GM12878 (cell line): ENCODE measurements at regions not wholly inside any gene's neighbourhood (a gene's known extent, or its start where the extent isn't known, plus 50 kb on each side); places are given as distances from the start of the nearest gene placed in this dataset.

Experiments used
- ATAC-seq: fragments of 200-7000 bp; cut with Tn5 transposase; 3 replicates; pipeline ENCODE4 v1.9.1; 2020; ENCODE audit warnings: mild to moderate bottlenecking, moderate library complexity
- BruUV-seq: library from RNA; stranded (reverse); fragments of 400-500 nt; replicated peaks from 2 replicates; lab custom pipeline; 2021; lab: Mats Ljungman, UMichigan
- CTCF ChIA-PET: fragments of 300-600 bp; sonication (Branson Sonifier 250); formaldehyde crosslinking; extraction: SDS; loops from one replicate; lab custom pipeline; 2021; ENCODE audit warnings: inconsistent platforms; lab: Yijun Ruan, JAX
- POLR2A ChIA-PET: fragments of 350-600 bp; formaldehyde crosslinking; extraction: SDS; loops from one replicate; lab custom pipeline; 2021; ENCODE audit warnings: inconsistent platforms; lab: Charles Lee
- RAD21 ChIA-PET: fragments of 300-600 bp; sonication (Branson Sonifier 250); formaldehyde crosslinking; loops from one replicate; lab custom pipeline; 2023; ENCODE audit warnings: antibody characterized with exemption; ENCODE audit not compliant: unreplicated experiment; lab: Charles Lee
- SMC1A ChIA-PET: fragments of 300-600 bp; sonication (Branson Sonifier 250); formaldehyde crosslinking; loops from one replicate; lab custom pipeline; 2023; ENCODE audit not compliant: unreplicated experiment, uncharacterized antibody; lab: Charles Lee
- DNase-seq: peaks from one replicate; pipeline ENCODE4 v3.0.0-alpha.2; 2011; ENCODE audit warnings: low read depth, low spot score
- FAIRE-seq: peaks from 3 replicates; lab custom pipeline; 2011; peaks lifted over from hg19 to GRCh38; lab: Jason Lieb, UNC
- H2AFZ ChIP-seq: 2 replicates; pipeline ENCODE4 v1.6.0; 2011; ENCODE audit warnings: low read depth, low read length, control low read depth; ENCODE audit not compliant: control insufficient read depth
- H3K27ac ChIP-seq: 2 replicates; pipeline ENCODE4 v1.5.1; 2011; ENCODE audit warnings: control low read depth; ENCODE audit not compliant: control insufficient read depth, insufficient read depth
- H3K27me3 ChIP-seq, 2 experiments: replicated peaks in 1 of 2; 2 replicates each; pipeline versions ENCODE4 v1.6.0 to v1.6.1; 2011; ENCODE audit warnings: low read length in 1 of 2; ENCODE audit not compliant: control insufficient read depth in 2 of 2, insufficient read depth in 2 of 2
- H3K36me3 ChIP-seq, 2 experiments: 2 replicates each; pipeline ENCODE4 v1.5.1; 2011; ENCODE audit warnings: low read length in 1 of 2; ENCODE audit not compliant: control insufficient read depth in 2 of 2, insufficient read depth in 2 of 2
- H3K4me1 ChIP-seq: 2 replicates; pipeline ENCODE4 v1.6.1; 2011; ENCODE audit warnings: mild to moderate bottlenecking, low read length, moderate library complexity, mixed read lengths; ENCODE audit not compliant: control insufficient read depth, insufficient read depth
- H3K4me2 ChIP-seq: 2 replicates; pipeline ENCODE4 v1.6.0; 2011; ENCODE audit warnings: control low read depth; ENCODE audit not compliant: control insufficient read depth, insufficient read depth
- H3K4me3 ChIP-seq: fragments of 200-600 bp; sonication (generic); 2 replicates; pipeline ENCODE4 v1.5.1; 2016
- H3K79me2 ChIP-seq: 2 replicates; pipeline ENCODE4 v1.6.0; 2011; ENCODE audit warnings: low read length; ENCODE audit not compliant: control insufficient read depth, insufficient read depth
- H3K9ac ChIP-seq: 2 replicates; pipeline ENCODE4 v1.8.0; 2011; ENCODE audit warnings: low read length, control low read depth, mixed read lengths; ENCODE audit not compliant: control insufficient read depth, insufficient read depth
- H3K9me3 ChIP-seq: replicated peaks from 3 replicates; pipeline ENCODE4 v1.5.1; 2011; ENCODE audit warnings: mild to moderate bottlenecking, low read length; ENCODE audit not compliant: control insufficient read depth, insufficient read depth
- H4K20me1 ChIP-seq: 2 replicates; pipeline ENCODE4 v1.6.0; 2011; ENCODE audit not compliant: control insufficient read depth, insufficient read depth
- BCLAF1 ChIP-seq: fragments of 450-650 bp; IDR thresholded peaks from 2 replicates; pipeline ENCODE4 v1.6.1; 2017; ENCODE audit warnings: antibody characterized with exemption, mild to moderate bottlenecking, moderate library complexity
- BMI1 ChIP-seq: fragments of 450-650 bp; IDR thresholded peaks from 2 replicates; pipeline ENCODE4 v1.6.1; 2016; ENCODE audit warnings: mild to moderate bottlenecking, moderate library complexity, borderline replicate concordance
- CHD1 ChIP-seq: IDR thresholded peaks from 2 replicates; pipeline ENCODE4 v1.6.1; 2012; ENCODE audit warnings: low read depth, low read length, improper control_type of control experiment
- E2F4 ChIP-seq: IDR thresholded peaks from 2 replicates; pipeline ENCODE4 v1.6.1; 2012; ENCODE audit warnings: low read depth, low read length, improper control_type of control experiment
- KLF5 ChIP-seq: fragments of 450-650 bp; IDR thresholded peaks from 2 replicates; pipeline ENCODE4 v1.6.1; 2014; ENCODE audit warnings: mild to moderate bottlenecking; ENCODE audit not compliant: partially characterized antibody
- MAX ChIP-seq: IDR thresholded peaks from 2 replicates; pipeline ENCODE4 v1.6.1; 2012; ENCODE audit warnings: low read depth, low read length, improper control_type of control experiment
- MEF2B ChIP-seq: fragments of 450-650 bp; IDR thresholded peaks from 2 replicates; pipeline ENCODE4 v1.6.1; 2018; ENCODE audit warnings: mild to moderate bottlenecking, moderate library complexity; ENCODE audit not compliant: partially characterized antibody, poor library complexity, severe bottlenecking
- MXI1 ChIP-seq: fragments of 150-350 bp; IDR thresholded peaks from 2 replicates; pipeline ENCODE4 v1.6.1; 2011; ENCODE audit warnings: low read depth, mild to moderate bottlenecking, inconsistent platforms, low read length, improper control_type of control experiment
- NR2F1 ChIP-seq: fragments of 450-650 bp; conservative IDR thresholded peaks from 2 replicates; pipeline ENCODE4 v1.6.1; 2017; ENCODE audit warnings: mild to moderate bottlenecking
- RAD21 ChIP-seq: IDR thresholded peaks from 2 replicates; pipeline ENCODE4 v1.6.1; 2011; ENCODE audit warnings: mild to moderate bottlenecking, low read depth, low read length, moderate library complexity; ENCODE audit not compliant: insufficient read depth
- SMC3 ChIP-seq: IDR thresholded peaks from 2 replicates; pipeline ENCODE4 v1.6.1; 2011; ENCODE audit warnings: low read length, improper control_type of control experiment, borderline replicate concordance
- SPI1 ChIP-seq: IDR thresholded peaks from 2 replicates; pipeline ENCODE4 v1.6.1; 2011; ENCODE audit warnings: low read depth, mild to moderate bottlenecking, low read length, moderate library complexity, borderline replicate concordance; ENCODE audit not compliant: insufficient read depth
- ZNF384 ChIP-seq: IDR thresholded peaks from 2 replicates; pipeline ENCODE4 v1.6.1; 2012; ENCODE audit warnings: low read depth, mild to moderate bottlenecking, low read length, improper control_type of control experiment, borderline replicate concordance
- WGBS: methylation state at CpG from one replicate; pipeline ENCODE4 v1.1.6; 2016; ENCODE audit warnings: low lambda C conversion rate; ENCODE audit not compliant: insufficient replicate concordance, insufficient coverage; ENCODE audit errors: missing lambda C conversion rate; 5-methylcytosine and 5-hydroxymethylcytosine counted together
- in situ Hi-C: fragments of 300-500 bp; cut with MboI; formaldehyde crosslinking; loops from 9 replicates; pipeline ENCODE4 v1.14.3; 2018; ENCODE audit warnings: mixed read lengths
- intact Hi-C: fragments of 100-400 bp; cut with micrococcal nuclease; formaldehyde crosslinking; loops from one replicate; pipeline ENCODE4 v1.14.2; 2022; ENCODE audit not compliant: unreplicated experiment
- TF ChIP-seq, protein P1 (sequence below): fragments of 450-650 bp; IDR thresholded peaks from 2 replicates; pipeline ENCODE4 v1.6.1; 2016; ENCODE audit warnings: mild to moderate bottlenecking

DNA sequence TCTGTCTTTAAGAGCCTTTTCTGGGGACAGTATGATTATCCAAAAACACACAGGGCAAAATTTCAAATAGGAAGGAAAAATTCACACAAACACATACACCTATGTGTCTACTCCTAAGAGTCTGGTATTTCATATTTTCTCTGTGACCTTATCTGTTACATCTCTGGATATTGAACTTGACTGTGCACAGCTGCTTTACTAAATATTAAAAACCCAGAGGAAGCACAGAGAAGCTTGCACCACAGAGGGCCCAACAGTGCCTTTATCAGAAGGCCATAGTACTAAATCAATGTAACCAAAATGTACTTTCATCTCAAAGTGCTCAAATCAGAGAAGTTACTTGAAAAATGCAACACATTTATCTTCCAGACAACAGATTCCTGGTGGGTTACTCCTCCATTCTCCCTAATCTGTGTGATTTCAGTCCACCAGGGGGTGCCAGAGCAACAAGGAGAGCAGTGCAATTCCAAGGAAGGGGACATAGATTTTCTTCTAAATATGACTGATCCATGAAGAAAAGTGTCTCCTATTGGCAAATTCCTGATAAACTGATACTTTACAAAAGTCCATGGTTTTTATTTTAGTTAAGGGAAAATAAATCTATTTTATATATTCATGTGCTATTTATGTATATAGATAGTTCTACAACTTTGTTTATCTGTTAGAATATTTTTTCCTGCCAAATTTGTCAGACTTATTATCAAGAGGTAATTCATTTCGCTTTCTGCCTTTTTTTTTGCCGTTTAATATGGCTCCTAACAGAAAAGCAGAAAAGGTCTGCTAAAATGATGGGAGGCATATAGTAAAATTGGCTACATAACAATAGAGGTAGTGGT is 617.6 kb downstream of the LRFN5 start (continued):
- no peak for TF ChIP-seq MEF2B
- TF ChIP-seq E2F4 = no peak
- TF ChIP-seq RAD21 = peak; percentile 74
- TF ChIP-seq MXI1 = no peak
- no peak for TF ChIP-seq MAX

GRCh38 chr14:42222924-42223471 is 616.3 kb downstream of the LRFN5 start:
- Histone ChIP-seq H3K4me2 (peak overlapping the region; percentile 2; the same call in 1 of the 2 replicates), H3K27me3 (no peaks in the 10 kb centered on the region), H2AFZ (peak overlapping the region; percentile 19), H3K27ac (peak overlapping the region; percentile 50; the same call in 1 of the 2 replicates), H3K79me2 (no peaks in the 10 kb centered on the region), H3K36me3 (no peaks in the 10 kb centered on the region), H3K4me1 (peaks cover 15% of the 10 kb centered on the region; the same call in 1 of the 2 replicates), H3K4me3 (no peak overlapping the region), H4K20me1 (no peaks in the 10 kb centered on the region), H3K9me3 (no peaks in the 10 kb centered on the region), H3K9ac (peak overlapping the region; percentile 8; the same call in 1 of the 2 replicates)
- peak; percentile 91 for ATAC-seq
- DNase-seq = peak; percentile 67
- ChIA-PET SMC1A (interaction anchor here (0.7 to 1.5 kb wide), 9 partner anchors 8 to 304 kb away, joined by 3 to 4 read pairs (median 3); no protein-coding TSS in a partner anchor), POLR2A (interaction anchor here (0.8 kb wide), 1 partner anchor 175 kb away, joined by 3 read pairs; no protein-coding TSS in a partner anchor), RAD21 (interaction anchor here (0.5 to 1.3 kb wide), 4 partner anchors 37 to 298 kb away, joined by 3 to 5 read pairs (median 4); no protein-coding TSS in a partner anchor), CTCF (interaction anchor here (1.4 kb wide), 1 partner anchor 298 kb away, joined by 9 read pairs; no protein-coding TSS in a partner anchor)
- peak; percentile 74 for FAIRE-seq
- in situ Hi-C loops (no loop called here), intact Hi-C loops (loop anchor here (5.0 kb wide), 2 partner anchors 204 to 296 kb away; no protein-coding TSS in a partner anchor)
- 3% methylated on average over 3 of the region's 3 CpGs for WGBS
- no TSS peak for BruUV-seq
- TF ChIP-seq KLF5 = no peak
- TF ChIP-seq ZNF384 = peak; percentile 79; the same call in 1 of the 2 replicates
- no peak; the same call in 1 of the 2 replicates for TF ChIP-seq SMC3
- no peak for TF ChIP-seq CHD1
- no peak for TF ChIP-seq BMI1
- TF ChIP-seq, protein P1, sequence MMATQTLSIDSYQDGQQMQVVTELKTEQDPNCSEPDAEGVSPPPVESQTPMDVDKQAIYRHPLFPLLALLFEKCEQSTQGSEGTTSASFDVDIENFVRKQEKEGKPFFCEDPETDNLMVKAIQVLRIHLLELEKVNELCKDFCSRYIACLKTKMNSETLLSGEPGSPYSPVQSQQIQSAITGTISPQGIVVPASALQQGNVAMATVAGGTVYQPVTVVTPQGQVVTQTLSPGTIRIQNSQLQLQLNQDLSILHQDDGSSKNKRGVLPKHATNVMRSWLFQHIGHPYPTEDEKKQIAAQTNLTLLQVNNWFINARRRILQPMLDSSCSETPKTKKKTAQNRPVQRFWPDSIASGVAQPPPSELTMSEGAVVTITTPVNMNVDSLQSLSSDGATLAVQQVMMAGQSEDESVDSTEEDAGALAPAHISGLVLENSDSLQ = peak; percentile 9; the same call in 1 of the 2 replicates
- TF ChIP-seq BCLAF1 = no peak
- TF ChIP-seq NR2F1 = no peak
- TF ChIP-seq SPI1 = peak; percentile 28; the same call in 1 of the 2 replicates
- peak; percentile 44 for TF ChIP-seq MEF2B
